Activated T-helper 1 cell treated with anti-CD3 and anti-CD28 coated beads, Interleukin-2, amount 50 U/mL, for 16 hours (primary cell): ENCODE measurements at regions not wholly inside any gene's neighbourhood (a gene's known extent, or its start where the extent isn't known, plus 50 kb on each side); places are given as distances from the start of the nearest gene placed in this dataset.

Experiments
- DNase-seq, 2 donors: peaks; one replicate each; pipeline ENCODE4 v3.0.0-alpha.2; 2020; ENCODE audit warnings: low read depth in 1 of 2, low spot score in 1 of 2

DNA sequence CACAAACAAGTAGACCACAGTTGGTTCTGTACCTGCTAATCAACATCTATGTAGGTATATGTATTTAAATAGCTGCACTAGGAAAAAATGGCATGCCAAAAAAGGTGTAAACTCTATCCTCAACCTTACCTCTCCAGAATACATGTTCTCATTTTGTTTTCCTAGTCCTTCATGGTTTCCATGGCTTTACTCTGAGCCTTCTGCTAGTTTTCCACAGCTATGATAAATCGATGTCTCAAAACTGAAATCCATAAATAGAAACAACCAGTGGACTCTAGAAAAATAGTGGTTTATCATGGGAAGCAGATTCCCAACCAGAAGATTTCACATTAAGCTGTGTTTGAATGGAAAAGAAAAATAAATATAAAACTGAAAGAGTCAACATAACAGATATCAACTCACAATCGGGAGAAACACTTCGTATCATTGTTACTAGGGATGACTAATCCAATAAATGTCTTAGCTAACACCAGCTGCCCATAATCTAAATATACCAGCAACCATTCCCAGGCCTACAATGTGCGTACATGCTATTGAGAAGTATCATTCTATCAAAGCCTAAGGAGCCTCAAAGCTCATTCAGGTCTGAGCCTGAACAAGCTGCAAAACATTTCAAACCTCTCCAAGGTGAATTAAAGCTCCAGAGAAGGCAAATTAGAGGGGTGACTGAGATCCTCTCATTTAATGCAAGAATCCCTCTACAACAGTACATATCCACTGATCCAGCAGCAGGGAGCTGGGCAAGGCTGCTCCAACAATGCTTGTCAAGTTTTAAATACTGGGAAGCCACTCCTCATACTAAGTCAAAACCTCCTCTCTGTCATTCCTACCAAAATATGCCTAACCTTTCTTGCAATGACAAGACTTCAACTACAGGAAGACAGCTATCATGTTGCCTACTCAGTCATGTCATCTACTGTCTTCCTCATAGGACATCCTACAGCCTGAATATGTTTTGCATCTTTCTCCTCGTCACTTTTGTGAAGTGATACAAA is 90.2 kb downstream of the KCTD12 start:
- no peak for DNase-seq

DNA sequence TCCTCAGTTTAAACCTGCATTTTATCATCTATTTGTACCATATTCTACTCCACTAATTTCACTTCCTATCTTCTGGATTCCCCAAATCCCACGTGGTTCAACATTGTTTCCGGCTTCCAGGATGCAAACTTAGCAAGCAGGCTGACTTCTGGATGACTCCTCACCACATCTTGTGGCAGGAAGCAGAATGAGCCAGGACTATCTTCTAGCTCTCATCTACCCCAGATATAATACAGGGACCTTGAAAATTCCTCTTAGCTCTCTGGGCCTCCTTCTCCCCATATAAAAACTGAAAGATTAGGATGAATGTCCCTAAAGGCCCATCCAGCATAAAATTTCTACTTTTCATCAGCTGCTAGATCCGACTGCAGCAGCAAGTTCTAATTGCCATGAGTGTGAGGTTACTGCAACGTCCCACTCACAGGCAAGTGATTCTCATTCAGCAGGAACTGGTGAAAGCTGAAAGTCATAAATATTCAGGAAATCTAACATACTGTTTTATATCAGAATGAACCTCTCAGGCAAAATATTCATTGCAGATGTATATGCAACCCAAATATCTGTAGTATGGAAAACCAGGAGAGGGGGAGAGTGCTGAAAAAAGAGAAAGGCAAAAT is 93.4 kb downstream of the KCTD12 start:
- no peak for DNase-seq

DNA sequence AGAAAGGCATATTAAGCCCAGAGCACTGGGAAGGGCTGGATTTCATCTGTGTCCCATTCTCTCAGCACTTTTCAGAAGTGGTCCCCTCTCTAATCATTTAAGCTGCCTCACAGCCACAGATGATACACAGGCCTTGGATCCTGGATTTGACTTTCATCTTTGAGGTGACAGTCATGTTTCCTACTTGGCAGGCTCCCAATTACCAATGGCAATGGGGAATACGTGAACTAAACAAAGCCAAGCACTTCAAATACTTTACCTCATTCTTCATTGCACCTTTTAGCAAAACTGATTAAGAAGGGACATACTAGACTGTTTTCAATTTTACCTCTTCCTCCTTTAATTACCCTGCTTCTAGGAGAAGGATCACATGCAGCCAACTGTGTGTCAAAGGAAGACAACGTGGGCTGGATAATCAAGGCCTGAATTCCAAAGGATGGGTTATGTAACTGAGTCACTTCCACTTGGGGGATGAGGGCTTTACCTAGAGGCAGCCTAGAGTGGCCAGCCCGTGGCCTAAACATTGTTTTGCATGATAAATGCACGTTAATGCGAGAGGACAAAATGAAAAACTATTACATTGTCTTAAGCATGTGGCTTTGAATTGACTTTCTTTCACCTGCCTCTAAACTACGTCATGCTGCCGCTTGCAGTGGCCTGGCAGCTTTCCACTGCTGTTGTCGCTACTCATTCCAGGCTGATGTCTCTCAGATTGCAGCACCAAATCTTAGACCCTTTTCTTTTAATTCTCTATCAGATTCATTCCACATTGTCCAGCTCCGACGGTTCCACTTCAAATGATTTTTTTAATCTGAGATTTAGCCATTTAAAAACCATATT is 95.0 kb downstream of the KCTD12 start:
- no peak for DNase-seq

DNA sequence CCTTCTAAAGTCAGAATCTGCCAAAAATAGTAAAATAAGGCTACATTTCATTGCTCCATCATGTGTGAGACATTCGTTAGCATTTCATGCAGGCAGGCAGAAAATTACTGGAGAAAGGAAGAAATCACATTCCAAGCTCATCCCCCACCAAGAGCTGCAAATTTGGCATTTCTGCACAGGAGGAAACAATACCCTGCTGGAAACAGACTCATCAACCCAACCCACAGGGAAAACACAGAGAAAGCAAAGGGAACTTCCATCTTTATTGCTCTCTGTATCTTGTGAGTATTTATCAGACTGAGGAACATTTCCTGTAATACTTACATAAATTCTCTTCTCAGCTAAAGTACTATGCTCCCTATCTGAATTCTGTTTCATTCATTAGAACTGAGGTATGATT is 95.7 kb downstream of the KCTD12 start:
- no peak for DNase-seq

DNA sequence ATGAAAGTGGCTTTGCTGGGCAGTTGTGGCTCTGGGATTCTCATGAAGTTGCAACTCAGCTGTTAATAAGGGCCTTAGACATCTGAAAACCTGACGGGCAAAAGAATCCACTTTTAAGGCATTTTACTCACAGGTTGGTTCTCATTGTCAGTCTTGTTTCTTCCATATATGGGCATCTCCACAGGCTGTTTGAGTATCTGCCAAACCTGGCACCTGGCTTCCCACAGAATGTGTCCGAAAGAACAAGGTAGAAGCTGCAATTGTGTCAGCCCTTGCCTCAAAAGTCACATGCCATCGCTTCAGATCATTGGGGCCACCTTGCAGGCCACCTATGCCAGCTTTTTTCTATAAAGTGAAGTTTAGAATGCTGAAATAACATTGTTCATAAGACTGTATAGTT is 102.4 kb downstream of the KCTD12 start:
- no peak for DNase-seq

DNA sequence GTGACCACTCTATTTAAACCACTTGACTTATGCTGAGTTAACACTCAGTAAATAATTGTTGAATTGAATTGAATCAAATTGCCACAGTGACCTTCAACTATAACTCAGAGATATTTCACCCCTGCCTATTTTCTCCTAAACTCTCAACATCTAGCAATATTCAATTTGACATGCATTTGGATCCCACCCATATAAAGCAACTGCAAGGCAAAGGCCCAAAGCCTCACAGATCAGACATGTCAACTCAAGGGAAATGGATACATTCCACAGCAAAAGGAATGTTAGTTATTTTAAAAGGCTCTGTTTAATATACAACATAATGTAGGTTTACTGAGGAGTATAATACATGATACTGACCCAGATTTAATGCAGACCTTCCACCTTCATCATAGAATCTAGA is 107.4 kb downstream of the KCTD12 start:
- DNase-seq: no peak

DNA sequence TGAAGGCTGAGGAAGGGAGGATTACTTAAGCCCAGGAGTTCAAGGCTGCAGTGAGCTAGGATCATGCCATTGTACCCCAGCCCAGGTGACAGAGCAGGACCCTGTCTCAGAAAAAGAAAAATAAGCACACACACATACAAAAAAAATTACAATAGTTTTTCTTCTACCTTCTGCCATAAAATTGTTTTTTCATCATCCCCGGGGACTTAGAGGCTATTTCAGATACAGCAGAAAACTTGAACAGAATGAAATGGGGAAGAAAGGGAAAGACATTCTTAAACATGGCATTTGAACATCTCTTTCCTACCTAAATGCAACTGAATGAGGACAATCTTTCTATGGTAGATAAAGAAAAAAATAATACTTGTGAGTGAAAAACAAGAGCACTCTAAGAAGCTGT is 109.1 kb downstream of the KCTD12 start:
- no peak for DNase-seq

DNA sequence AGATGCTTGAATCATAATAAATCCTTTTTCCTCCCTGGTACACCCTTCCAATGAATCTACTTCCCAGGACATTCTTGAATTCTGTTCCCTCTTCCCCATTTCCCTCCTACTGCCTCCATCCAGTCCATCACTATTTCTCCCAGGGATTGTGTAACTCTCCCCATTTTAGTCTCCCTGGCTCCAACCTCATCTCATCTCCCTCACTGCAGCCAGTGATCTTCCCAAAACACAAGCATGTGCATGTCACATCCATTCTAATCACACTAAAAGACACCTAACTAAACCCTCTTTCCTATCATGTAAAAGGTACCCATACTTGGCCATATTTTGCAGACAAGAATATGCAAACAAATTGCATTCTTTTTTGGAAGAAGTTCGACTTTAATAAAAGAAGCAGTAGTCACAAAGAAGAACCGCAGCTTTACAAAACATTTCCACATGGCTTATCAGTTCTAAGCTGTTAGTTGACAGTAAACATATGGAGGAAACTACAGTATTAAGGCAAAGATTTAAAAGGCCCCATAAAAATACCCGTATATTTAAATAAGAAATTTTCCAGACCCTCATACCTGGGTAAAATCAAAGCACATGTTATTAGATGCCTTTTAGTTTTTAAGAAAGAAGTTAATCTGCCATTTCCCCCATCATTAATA is 111.0 kb downstream of the KCTD12 start:
- DNase-seq: no peak

DNA sequence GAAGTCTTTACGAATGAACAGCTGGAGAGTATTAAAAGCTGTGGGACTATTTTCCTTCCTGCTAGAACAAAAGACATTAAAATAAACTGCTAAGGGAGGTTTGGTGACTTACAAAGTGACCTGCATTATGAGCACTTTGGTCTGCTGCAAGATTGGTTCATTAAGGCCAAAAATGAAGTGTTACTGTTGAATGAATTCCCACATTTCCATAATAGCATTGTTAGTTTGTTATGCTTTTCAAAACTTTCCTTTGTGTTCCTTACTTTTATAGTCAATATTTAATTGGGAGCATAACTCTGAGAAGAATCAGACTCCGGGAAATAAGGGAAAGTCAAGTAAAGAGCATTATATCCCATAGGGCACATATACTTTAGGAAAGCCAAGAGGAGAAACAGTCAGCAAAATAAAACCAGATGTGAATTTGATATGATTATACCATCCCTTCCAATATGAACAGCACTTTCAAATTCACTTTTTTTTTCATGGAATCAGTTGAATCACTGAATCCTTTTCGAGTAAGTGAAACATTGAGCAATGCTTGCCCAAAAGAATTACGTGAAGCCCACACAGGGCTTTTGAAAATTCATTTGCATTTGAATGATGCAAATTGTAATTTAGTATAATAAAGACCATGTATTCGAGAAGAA is 112.6 kb downstream of the KCTD12 start:
- DNase-seq: no peak

DNA sequence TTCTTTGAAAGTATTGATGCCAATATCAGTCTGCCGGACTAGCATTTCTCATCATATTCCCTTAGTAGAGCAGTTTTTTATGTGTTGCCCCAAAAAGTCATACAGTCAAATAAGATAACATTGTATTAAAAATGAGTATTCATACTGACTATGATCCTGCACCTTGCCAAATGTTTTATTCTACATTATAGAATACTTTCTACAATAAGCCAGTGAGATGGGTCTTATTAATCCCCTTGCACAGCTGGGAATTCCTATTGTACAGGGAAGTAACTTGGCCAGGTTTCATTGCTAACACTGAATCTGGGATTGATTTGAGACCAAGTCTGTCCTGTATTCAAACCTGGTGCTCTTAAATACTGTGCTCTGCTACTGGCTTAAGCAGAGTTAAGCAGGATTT is 114.0 kb downstream of the KCTD12 start:
- DNase-seq: no peak

DNA sequence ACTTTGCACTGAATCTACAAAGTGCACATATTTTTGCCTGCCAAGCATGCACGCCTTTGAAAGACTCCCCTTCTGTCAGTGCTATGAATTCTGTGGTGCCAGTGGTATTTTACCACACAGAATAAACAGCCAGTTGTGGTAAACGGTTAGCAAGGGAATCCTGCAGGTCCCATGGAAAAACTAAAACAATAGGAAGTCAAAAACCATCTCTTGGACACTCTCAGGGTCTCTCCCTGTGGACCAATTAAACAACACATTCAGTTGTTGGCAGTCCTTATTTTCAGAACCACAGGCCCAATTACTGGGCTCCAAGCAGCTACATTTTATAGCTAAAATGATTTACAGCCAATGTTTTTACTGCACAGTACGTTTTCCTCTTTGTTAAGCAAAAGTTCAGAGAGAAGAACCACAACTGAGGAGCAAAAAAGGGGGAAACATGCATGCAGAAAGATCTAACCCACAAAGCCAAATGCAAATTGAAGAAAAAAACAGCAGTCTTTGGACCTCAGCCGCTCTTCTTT is 116.9 kb downstream of the KCTD12 start:
- no peak for DNase-seq

DNA sequence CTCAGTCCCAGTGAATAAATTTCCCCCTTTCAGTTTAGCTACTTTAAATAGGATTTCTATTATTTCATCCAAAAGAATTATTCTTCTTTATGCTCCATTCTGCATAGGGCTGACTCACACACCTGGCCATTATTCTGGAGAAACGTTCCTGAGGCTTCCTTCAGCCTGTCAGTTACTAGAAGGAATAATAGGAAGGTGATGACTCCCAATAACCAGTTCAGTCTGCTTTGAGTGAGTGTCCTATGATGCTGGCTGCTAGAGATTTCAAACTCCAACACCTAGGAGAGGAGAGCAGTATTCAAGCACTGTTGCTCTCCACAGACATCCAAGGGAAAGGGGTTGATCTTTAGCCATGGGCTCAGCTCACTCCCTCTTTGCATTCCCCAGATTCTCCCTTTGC is 117.8 kb downstream of the KCTD12 start:
- DNase-seq: no peak

DNA sequence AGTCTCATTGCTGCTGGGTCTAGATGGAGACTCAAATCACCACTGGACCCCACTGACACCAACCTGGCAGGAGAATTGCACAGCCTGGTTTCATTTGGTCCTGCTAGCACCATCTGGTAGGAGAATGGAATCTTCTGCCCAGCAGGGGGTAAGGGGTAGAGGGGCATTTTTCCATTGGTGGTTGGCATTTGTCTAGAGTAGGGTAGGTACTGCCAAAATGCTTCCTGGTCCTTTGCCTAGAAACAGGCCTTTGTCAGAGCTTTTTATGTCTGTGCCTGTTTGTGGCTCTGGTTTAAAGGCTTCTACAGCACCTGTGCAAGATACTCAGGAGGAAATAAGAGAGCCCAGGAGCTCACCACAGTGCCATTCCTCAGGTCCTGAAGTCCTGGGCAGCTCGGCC is 121.3 kb downstream of the KCTD12 start:
- no peak for DNase-seq

DNA sequence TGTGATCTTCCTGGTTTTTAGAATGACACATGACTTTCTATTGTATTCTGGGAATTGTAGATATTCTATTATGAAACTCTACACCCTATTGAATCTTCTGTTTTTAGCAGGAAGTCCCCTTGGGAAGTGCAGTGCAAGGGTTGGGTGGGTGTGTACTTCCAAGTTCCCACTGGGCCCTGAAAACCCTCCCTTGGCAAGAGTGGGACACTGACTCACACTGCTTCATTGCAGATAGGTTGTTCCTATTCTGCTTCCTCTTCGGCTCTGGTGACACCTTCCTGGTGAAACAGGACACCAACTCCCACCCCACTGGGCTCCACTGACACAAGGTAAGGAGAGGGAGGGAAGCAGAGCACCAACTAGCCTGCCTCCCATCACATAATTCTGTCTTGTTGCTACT is 121.8 kb downstream of the KCTD12 start:
- no peak for DNase-seq

DNA sequence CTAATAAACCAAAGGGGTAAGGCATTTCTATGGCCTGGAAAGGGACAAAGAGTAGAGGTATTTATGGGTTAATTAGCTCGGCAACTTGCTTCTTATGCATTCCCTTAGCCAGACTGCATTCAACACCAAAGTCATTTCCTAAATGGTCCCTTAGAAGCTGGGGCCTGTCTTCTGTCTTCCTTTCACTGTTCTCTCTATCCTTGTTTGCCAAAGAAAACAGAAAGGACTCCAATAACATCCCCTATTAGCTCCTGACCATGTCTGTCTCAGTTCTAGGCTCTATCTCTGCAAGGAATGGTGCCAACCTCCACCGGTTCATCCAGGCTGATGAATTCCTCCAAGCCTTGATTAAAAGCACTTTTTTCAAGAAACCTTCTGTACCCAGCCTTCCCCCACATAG is 123.5 kb downstream of the KCTD12 start:
- DNase-seq: no peak

DNA sequence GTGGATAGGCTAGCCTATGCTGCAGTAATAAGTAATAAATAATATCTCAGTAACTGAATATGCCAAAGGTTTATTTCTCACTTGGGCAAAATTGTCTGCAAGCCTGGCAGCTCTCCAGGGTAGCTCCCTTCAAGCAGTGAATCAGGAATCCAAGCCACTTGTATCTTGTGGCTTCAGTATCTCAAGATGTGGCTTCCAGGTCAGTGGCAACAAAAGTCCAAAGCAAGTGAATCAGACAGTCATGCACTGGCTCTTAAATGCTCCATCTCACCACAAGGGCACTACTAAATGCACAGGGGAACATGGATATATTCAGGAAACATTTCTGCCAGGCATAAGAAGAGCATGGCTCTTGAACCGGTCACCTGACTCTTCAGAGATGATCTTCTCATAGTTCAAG is 126.3 kb downstream of the KCTD12 start:
- no peak for DNase-seq

DNA sequence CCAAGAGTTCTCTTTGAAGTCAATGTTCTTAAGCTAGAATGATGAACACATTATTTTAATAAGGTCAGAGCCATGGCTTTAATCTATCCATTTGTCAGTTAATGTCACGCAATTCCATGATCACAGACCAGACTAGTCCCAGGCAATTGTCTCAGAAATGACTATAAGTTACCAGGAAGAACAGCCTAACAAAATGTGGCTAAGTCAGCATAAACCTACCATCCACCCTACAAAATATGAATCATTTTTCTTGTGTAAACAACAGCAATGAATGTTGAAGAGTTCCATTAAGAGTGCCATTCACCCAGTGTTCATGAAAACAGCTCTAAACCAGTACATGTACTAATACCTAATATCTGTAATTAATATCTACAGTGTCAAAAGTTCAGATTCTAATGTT is 127.5 kb downstream of the KCTD12 start:
- no peak for DNase-seq

DNA sequence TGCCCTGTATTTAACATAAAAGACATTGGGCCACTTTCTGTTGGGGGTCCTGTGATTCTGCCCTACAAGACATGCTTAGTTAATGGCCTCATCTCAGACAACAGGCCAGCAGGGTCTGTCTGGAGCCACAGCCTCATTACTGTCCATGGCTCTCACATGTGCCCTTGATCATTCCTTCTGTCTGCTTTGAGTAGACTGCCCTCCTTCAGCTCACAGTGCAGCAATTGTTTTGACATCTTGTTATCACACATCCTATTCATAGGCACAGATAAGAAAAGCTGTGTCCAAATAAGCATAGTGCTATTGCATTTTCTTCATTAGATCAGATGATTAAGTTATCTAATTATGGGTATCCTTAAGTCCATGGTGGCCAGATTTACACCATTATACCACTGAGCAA is 127.9 kb downstream of the KCTD12 start:
- no peak for DNase-seq

DNA sequence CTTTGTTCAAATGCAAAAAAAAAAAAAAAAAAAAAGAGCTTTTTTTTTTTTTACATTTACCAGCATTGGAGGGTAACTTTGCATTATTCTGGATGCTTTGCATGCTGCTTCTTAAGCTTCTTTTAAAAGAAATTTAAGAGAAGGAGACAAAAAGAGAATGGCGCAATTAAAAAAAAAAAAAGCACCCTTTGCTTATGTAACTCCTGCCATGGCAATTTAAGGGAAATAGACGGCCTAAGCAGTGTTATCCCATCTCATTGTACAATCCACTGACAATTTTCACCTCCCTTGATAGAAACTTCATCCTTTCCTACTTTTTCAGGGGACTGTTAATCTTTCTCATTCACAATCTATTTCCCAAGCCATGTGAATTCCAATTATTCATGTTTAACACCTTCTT is 129.8 kb downstream of the KCTD12 start:
- no peak for DNase-seq

DNA sequence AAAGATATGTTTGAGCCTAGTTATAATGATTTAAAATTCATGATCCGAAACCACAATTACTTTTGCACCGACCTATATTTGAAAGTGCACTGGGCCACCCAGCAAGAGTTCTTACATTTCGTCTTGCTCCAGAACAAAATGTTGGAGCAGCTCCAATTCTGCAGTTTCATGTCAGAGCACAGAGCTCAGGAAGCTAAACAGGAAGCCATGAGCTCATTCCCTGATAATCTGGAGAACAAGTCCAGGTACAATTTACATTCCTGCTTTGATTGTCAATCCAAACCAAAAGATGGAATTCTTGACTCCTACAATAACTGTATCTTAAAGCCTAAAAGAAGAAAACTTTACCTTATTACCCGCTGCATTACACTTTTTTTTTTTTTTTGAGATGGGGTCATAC is 131.8 kb downstream of the KCTD12 start:
- DNase-seq: no peak

DNA sequence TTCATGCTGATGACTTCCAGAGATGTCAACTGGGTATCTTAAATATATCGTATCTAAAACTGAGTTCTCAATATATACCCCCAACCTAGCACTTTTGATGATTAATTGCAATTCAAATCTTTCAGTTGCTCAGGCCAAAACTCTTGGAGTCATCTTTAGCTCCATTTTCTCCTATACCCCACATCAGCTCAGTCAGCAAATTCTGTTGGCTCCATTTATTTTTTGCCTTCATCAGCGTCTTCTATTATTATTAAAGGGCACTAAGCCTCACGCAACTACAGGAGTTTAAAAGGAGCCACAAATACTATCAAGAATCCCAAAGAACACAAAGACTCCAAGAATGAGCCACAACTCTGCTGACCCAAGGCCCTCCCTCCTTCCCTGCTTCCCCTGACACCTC is 134.9 kb downstream of the KCTD12 start:
- no peak for DNase-seq
